ENCODE measurements at regions not wholly inside any gene's neighbourhood (a gene's known extent, or its start where the extent isn't known, plus 50 kb on each side); places are given as distances from the start of the nearest gene placed in this dataset.

- no peak for TF ChIP-seq POLR2AphosphoS5 (IDR thresholded peaks at IDR 0.05; ENCODE audit: low read depth, low read length)
- TF ChIP-seq POLR2A (IDR thresholded peaks at IDR 0.05; ENCODE audit: low read depth, low read length), result no peak
- TF ChIP-seq TAF1 (IDR thresholded peaks at IDR 0.05; ENCODE audit: low read depth, low read length), result no peak
- TF ChIP-seq POU2F2 (IDR thresholded peaks at IDR 0.05; ENCODE audit: low read depth, low read length), result no peak
- no peak for TF ChIP-seq PAX5 (IDR thresholded peaks at IDR 0.05; ENCODE audit: insufficient read depth, low read length, severe bottlenecking)
- TF ChIP-seq SPI1 (IDR thresholded peaks at IDR 0.05; ENCODE audit: low read depth, low read length), result no peak
Measured at GRCh38 chr5:161235569-161235968, 311.0 kb downstream of the GABRB2 start.

Data from GM12891 (cell line).